Mesenchymal stem cell (in vitro differentiated cells and primary cell): ENCODE measurements at regions not wholly inside any gene's neighbourhood (a gene's known extent, or its start where the extent isn't known, plus 50 kb on each side); places are given as distances from the start of the nearest gene placed in this dataset.

Experiments
- DNase-seq: peaks from one replicate; pipeline ENCODE4 v3.0.0-alpha.2; 2013
- H2AFZ ChIP-seq: one replicate; pipeline ENCODE4 v1.6.1; 2013; ENCODE audit warnings: low read depth, mild to moderate bottlenecking, control low read depth, inconsistent platforms, low read length, moderate library complexity
- H2AK5ac ChIP-seq: 2 replicates; pipeline ENCODE4 v1.6.1; 2013; ENCODE audit warnings: low read length, moderate library complexity, mild to moderate bottlenecking, inconsistent platforms; ENCODE audit not compliant: severe bottlenecking
- H2BK120ac ChIP-seq: one replicate; pipeline ENCODE4 v1.6.1; 2013; ENCODE audit warnings: low read depth, mild to moderate bottlenecking, inconsistent platforms, low read length, moderate library complexity
- H2BK12ac ChIP-seq, 2 experiments: one replicate each; pipeline ENCODE4 v1.6.1; 2013; ENCODE audit warnings: inconsistent platforms in 2 of 2, low read length in 2 of 2, mild to moderate bottlenecking in 2 of 2, moderate library complexity in 2 of 2, control low read depth in 1 of 2
- H2BK15ac ChIP-seq: one replicate; pipeline ENCODE4 v1.6.1; 2013; ENCODE audit warnings: mild to moderate bottlenecking, low read depth, inconsistent platforms; ENCODE audit not compliant: poor library complexity, severe bottlenecking
- H2BK5ac ChIP-seq: 2 replicates; pipeline ENCODE4 v1.6.1; 2013; ENCODE audit warnings: low read depth, mild to moderate bottlenecking, low read length, control low read depth, inconsistent platforms; ENCODE audit not compliant: poor library complexity, severe bottlenecking
- H3K14ac ChIP-seq, 2 experiments: one replicate each; pipeline ENCODE4 v1.6.1; 2013; ENCODE audit warnings: inconsistent platforms in 2 of 2, low read length in 2 of 2, control low read depth in 1 of 2, mild to moderate bottlenecking in 1 of 2, moderate library complexity in 1 of 2
- H3K18ac ChIP-seq, 2 experiments: one replicate each; pipeline ENCODE4 v1.6.1; 2013; ENCODE audit warnings: inconsistent platforms in 2 of 2, low read length in 2 of 2, control low read depth in 1 of 2, low read depth in 1 of 2, mild to moderate bottlenecking in 1 of 2
- H3K23ac ChIP-seq, 2 experiments: one replicate each; pipeline ENCODE4 v1.6.1; 2013; ENCODE audit warnings: inconsistent platforms in 2 of 2, low read length in 2 of 2, mild to moderate bottlenecking in 2 of 2, moderate library complexity in 2 of 2, control low read depth in 1 of 2
- H3K27ac ChIP-seq: 2 replicates; pipeline ENCODE4 v1.5.1; 2013; ENCODE audit warnings: mild to moderate bottlenecking, moderate library complexity, low read length, control low read depth, inconsistent platforms; ENCODE audit not compliant: poor library complexity, severe bottlenecking
- H3K27me3 ChIP-seq, 2 experiments: 2 replicates each; pipeline versions ENCODE4 v1.6.1 to v1.7.0; 2013; ENCODE audit warnings: low read length in 2 of 2, mild to moderate bottlenecking in 2 of 2, moderate library complexity in 2 of 2, control low read depth in 1 of 2, inconsistent platforms in 1 of 2; ENCODE audit not compliant: control insufficient read depth in 1 of 2, insufficient read depth in 1 of 2
- H3K36me3 ChIP-seq, 2 experiments: 2 replicates each; pipeline versions ENCODE4 v1.6.1 to v1.7.0; 2013; ENCODE audit warnings: low read length in 2 of 2, control low read depth in 1 of 2, inconsistent platforms in 1 of 2, low read depth in 1 of 2, mild to moderate bottlenecking in 1 of 2; ENCODE audit not compliant: insufficient read depth in 2 of 2, control insufficient read depth in 1 of 2
- H3K4ac ChIP-seq, 2 experiments: one replicate each; pipeline ENCODE4 v1.6.1; 2013; ENCODE audit warnings: inconsistent platforms in 2 of 2, low read length in 2 of 2, mild to moderate bottlenecking in 2 of 2, moderate library complexity in 2 of 2, control low read depth in 1 of 2, low read depth in 1 of 2
- H3K4me1 ChIP-seq: 2 replicates; pipeline ENCODE4 v1.6.1; 2013; ENCODE audit warnings: low read depth, low read length, control low read depth; ENCODE audit not compliant: control insufficient read depth, insufficient read depth
- H3K4me2 ChIP-seq: 2 replicates; pipeline ENCODE4 v1.6.1; 2013; ENCODE audit warnings: low read length, mild to moderate bottlenecking, inconsistent platforms; ENCODE audit not compliant: poor library complexity, severe bottlenecking
- H3K4me3 ChIP-seq, 2 experiments: 2 replicates each; pipeline versions ENCODE4 v1.5.1 to v1.7.0; 2013; ENCODE audit warnings: low read length in 2 of 2, mild to moderate bottlenecking in 2 of 2, control low read depth in 1 of 2, low read depth in 1 of 2; ENCODE audit not compliant: insufficient read depth in 1 of 2
- H3K79me1 ChIP-seq: replicated peaks from 2 replicates; pipeline ENCODE4 v1.6.1; 2013; ENCODE audit warnings: mild to moderate bottlenecking, control low read depth, low read length, inconsistent platforms; ENCODE audit not compliant: poor library complexity, severe bottlenecking
- H3K9ac ChIP-seq: 2 replicates; pipeline ENCODE4 v1.7.0; 2013; ENCODE audit warnings: mild to moderate bottlenecking, low read length, moderate library complexity
- H3K9me3 ChIP-seq: 2 replicates; pipeline ENCODE4 v1.7.0; 2013; ENCODE audit warnings: mild to moderate bottlenecking, low read length; ENCODE audit not compliant: control insufficient read depth
- H4K8ac ChIP-seq: one replicate; pipeline ENCODE4 v1.6.1; 2013; ENCODE audit warnings: inconsistent platforms, mild to moderate bottlenecking, low read length, moderate library complexity
- H4K91ac ChIP-seq: one replicate; pipeline ENCODE4 v1.6.1; 2013; ENCODE audit warnings: mild to moderate bottlenecking, low read length, inconsistent platforms
- WGBS: methylation state at CpG from one replicate; pipeline ENCODE4 v1.1.7; 2013; ENCODE audit warnings: mixed read lengths; 5-methylcytosine and 5-hydroxymethylcytosine counted together

DNA sequence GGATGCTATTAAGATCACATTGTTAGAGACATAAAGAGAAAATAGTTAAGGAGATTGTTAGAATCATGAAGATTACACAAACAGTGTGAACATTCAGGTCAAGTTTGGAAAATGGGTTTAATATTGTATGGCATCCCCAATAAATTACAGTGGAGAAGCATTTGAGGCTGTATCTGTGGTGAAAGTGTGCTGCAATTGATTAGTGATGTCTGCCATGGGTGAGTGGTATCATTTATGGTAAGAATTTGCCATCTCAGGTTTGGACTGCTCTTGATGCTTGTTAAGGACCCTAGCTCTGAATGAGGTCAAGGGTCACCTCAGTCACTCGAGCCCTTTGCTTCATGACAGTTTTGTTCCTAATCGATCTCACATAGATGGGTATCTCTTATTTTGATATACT lies 265.7 kb upstream of the SRRM4 start:
- H2BK5ac ChIP-seq, result no peak overlapping the region
- no peak overlapping the region for H2BK120ac ChIP-seq
- H3K79me1 ChIP-seq, result no peaks in the 10 kb centered on the region
- H4K91ac ChIP-seq, result no peak overlapping the region
- no peak overlapping the region for H3K14ac ChIP-seq
- WGBS, result no CpG with 5 or more reads among the region's 2 CpGs
- no peak overlapping the region for H2BK12ac ChIP-seq
- H3K4me2 ChIP-seq, result no peak overlapping the region
- no peak overlapping the region for H3K27ac ChIP-seq
- no peak overlapping the region for H3K4ac ChIP-seq
- no peak overlapping the region for H2AK5ac ChIP-seq
- no peak for DNase-seq
- H4K8ac ChIP-seq, result no peak overlapping the region
- no peaks in the 10 kb centered on the region for H3K9me3 ChIP-seq
- no peaks in the 10 kb centered on the region for H3K27me3 ChIP-seq
- no peak overlapping the region for H3K18ac ChIP-seq
- no peak overlapping the region for H3K23ac ChIP-seq
- no peak overlapping the region for H2AFZ ChIP-seq
- H3K9ac ChIP-seq, result no peak overlapping the region
- no peak overlapping the region for H2BK15ac ChIP-seq
- H3K4me1 ChIP-seq, result no peaks in the 10 kb centered on the region
- no peak overlapping the region for H3K4me3 ChIP-seq
- H3K36me3 ChIP-seq, result no peaks in the 10 kb centered on the region

DNA sequence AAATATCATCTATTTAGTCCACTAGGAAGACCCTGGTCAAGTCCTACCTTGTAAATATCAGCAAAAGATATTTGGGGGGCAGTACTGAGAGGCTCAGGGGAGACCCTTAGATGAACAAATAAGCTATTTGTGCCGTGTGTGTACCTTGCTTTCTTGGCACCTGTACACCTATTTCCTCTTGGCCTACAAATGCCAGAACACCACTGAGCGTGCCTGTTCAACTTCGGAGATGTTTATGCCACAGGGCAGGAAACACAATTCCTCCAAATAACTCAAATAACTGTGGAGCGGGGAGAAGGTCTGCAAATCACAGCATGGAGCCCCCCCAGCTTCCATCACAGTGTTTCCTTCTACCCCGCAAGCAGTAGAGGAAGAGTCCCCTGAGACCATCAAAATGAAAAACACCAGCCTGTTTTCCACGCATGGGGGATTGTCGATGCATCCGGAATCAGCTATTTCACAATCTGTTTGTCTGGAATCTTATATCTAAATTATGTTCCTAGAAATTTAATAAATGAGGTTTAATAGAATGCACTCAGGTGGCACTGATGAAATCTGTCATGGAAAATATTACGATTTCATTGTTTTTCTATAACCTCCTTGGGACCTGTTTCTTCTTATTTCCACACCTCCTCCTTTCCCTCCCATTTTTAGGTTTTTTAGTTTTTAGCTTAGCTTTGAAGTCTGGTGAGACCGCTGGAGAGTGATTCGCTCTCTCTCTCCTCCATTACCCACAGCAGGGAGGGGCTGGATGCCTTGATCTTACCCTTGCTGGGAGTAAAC lies 254.0 kb upstream of the SRRM4 start:
- Histone ChIP-seq H2BK12ac (no peak overlapping the region), H3K14ac (no peak overlapping the region), H3K4me3 (no peak overlapping the region), H2BK120ac (no peak overlapping the region), H3K4ac (no peak overlapping the region), H2BK5ac (no peak overlapping the region), H3K4me2 (no peak overlapping the region), H3K9me3 (peaks cover 3% of the 10 kb centered on the region), H3K18ac (no peak overlapping the region), H2BK15ac (no peak overlapping the region), H3K23ac (no peak overlapping the region), H3K9ac (no peak overlapping the region), H4K91ac (no peak overlapping the region), H3K27me3 (no peaks in the 10 kb centered on the region), H4K8ac (no peak overlapping the region), H3K4me1 (no peaks in the 10 kb centered on the region), H3K79me1 (no peaks in the 10 kb centered on the region), H2AFZ (no peak overlapping the region), H2AK5ac (no peak overlapping the region), H3K27ac (no peak overlapping the region), H3K36me3 (no peaks in the 10 kb centered on the region)
- DNase-seq, result no peak
- 74% methylated on average over 4 of the region's 11 CpGs for whole genome bisulfite sequencing

DNA sequence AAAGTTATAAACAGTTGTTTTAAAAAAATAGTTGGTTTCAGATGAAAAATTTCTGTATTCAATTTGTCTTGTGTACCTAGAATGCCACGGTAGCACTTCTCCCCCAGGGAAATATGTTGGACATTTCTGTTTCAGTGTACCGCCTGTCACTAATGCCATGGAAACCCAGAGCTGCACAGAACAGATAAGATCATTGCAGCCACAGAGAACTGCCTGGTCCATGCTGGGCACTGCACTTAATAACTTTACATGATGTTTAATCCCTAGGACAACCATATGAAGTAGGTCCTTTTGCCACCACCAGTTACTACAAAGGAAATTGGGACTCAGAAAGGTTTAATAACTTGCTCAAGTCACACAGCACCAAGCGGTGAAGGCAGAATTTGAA lies 253.4 kb upstream of the SRRM4 start:
- Histone ChIP-seq H3K27ac (no peak overlapping the region), H2BK12ac (no peak overlapping the region), H2BK120ac (no peak overlapping the region), H2BK15ac (no peak overlapping the region), H3K14ac (no peak overlapping the region), H3K4me1 (no peaks in the 10 kb centered on the region), H2BK5ac (no peak overlapping the region), H4K8ac (no peak overlapping the region), H3K9ac (no peak overlapping the region), H2AFZ (no peak overlapping the region), H3K4ac (no peak overlapping the region), H3K23ac (no peak overlapping the region), H3K18ac (no peak overlapping the region), H4K91ac (no peak overlapping the region), H3K9me3 (peaks cover 3% of the 10 kb centered on the region), H3K79me1 (no peaks in the 10 kb centered on the region), H2AK5ac (no peak overlapping the region), H3K4me3 (no peak overlapping the region), H3K4me2 (no peak overlapping the region), H3K36me3 (no peaks in the 10 kb centered on the region), H3K27me3 (no peaks in the 10 kb centered on the region)
- DNase-seq, result no peak
- 87% methylated on average over 3 of the region's 3 CpGs for WGBS

DNA sequence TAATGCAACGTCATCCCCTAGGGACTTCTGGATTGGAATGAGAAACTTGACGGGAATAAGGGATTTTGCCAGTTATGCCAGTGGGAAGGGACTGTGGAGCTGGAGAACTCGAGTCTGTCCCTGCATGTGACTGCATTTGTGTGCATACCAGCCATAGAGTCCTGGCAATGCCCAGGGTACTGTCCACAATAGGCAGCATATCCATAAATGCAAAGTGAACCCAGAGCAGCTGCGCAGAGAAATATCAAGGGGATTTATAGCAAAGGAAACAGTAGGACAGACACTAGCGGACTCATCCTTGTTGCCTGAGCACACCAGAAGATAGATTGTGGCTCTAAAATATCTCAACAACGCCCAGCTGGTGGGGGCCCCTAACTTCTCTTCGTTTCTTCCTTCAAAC lies 247.1 kb upstream of the SRRM4 start:
- DNase-seq, result no peak
- H3K27ac ChIP-seq, result no peak overlapping the region
- H3K4me2 ChIP-seq, result no peak overlapping the region
- no peak overlapping the region for H3K9ac ChIP-seq
- H2BK15ac ChIP-seq, result no peak overlapping the region
- H2BK12ac ChIP-seq, result no peak overlapping the region
- H2BK120ac ChIP-seq, result no peak overlapping the region
- no peak overlapping the region for H3K14ac ChIP-seq
- no peaks in the 10 kb centered on the region for H3K27me3 ChIP-seq
- no peaks in the 10 kb centered on the region for H3K79me1 ChIP-seq
- WGBS, result 51% methylated on average over 7 of the region's 7 CpGs
- no peak overlapping the region for H3K4me3 ChIP-seq
- no peaks in the 10 kb centered on the region for H3K4me1 ChIP-seq
- peaks cover 3% of the 10 kb centered on the region for H3K9me3 ChIP-seq
- no peak overlapping the region for H4K8ac ChIP-seq
- no peak overlapping the region for H2AFZ ChIP-seq
- no peaks in the 10 kb centered on the region for H3K36me3 ChIP-seq
- H2AK5ac ChIP-seq, result no peak overlapping the region
- H2BK5ac ChIP-seq, result no peak overlapping the region
- no peak overlapping the region for H3K18ac ChIP-seq
- no peak overlapping the region for H4K91ac ChIP-seq
- H3K4ac ChIP-seq, result no peak overlapping the region
- H3K23ac ChIP-seq, result no peak overlapping the region
